T-helper 2 cell (primary cell): ENCODE measurements at regions not wholly inside any gene's neighbourhood (a gene's known extent, or its start where the extent isn't known, plus 50 kb on each side); places are given as distances from the start of the nearest gene placed in this dataset.
A peak's percentile ranks its signal among the peaks of the same experiment; 100 is the strongest.
"Not testable (repeated sequence)": the region's sequence is repeated elsewhere in the genome, so short reads cannot be mapped to it uniquely, and the experiment has no call there.

Experiments used
- DNase-seq, 5 experiments: peaks; one replicate each; pipeline versions ENCODE4 v3.0.0 to v3.0.0-alpha.2; 2012 to 2022

DNA sequence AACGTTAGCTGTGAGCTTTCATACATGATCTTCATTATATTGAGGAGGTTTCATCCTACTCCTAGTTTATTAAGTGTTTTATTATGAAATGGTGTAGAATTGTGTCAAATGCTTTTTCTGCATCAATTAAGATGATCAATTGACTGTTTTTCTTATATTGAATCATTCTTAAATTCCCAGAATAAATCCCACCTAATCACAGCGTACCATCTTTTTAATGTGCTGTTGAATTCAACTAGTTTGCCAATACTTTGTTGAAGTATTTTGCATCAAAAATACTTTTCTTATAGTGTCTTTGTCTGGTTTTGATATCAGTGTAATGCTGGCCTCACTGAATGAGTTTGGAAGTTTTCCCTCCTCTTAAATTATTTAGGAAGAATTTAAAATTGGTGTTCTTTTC, 138.6 kb upstream of the SGCG start:
- DNase-seq, result no peak

DNA sequence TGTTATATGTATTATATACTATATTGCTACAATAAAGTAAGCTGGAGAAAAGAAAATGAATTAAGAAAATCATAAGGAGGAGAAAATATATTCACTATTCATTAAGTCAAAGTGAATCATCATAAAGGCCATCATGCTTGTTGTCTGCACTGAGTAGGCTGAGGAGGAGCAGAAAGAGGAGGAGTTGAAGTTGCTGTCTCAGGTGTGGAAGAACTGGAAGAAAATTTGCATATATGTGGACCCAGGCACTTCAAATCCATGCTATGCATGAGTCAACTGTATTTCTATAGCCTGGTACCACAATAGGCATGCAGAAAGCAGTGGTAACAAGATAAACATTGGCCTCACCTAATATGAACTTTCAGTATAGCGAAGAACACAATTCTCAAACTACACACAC, 135.9 kb upstream of the SGCG start:
- DNase-seq, result no peak

DNA sequence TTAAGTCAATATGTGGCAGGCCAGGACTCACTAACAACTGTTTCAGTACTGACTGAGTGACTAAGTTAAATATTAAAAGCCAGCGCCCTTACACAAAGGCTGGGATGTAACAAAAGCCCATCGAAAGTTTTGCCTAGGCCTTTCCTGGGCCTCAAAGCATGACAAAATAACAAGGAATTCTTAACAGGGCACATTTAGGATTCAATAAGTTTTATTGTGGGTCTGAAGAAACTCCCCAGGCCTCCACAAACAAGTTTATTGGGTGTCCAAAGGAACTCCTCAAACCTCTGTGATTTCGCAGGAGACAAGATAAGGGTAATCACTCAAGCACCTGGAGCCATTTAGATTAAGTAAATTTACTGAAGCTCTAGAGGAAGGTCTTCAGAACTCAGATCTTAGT, 130.7 kb upstream of the SGCG start:
- no peak for DNase-seq

DNA sequence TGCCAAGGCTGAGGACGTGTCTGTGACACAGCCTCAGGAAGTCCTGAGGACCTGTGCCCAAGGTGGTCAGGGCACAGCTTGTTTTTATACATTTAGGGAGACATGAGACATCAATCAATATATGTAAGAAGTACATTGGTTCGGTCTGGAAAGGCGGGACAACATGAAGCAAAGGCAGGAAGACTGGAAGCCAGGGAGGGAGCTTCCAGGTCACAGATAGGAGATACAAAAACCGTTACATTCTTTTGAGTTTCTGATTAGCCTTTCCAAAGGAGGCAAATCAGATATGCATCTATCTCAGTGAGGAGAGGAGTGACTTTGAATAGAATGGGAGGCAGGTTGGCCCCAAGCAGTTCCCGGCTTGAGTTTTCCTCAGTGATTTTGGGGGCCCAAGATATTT, 127.1 kb upstream of the SGCG start:
- not testable (repeated sequence) for DNase-seq

DNA sequence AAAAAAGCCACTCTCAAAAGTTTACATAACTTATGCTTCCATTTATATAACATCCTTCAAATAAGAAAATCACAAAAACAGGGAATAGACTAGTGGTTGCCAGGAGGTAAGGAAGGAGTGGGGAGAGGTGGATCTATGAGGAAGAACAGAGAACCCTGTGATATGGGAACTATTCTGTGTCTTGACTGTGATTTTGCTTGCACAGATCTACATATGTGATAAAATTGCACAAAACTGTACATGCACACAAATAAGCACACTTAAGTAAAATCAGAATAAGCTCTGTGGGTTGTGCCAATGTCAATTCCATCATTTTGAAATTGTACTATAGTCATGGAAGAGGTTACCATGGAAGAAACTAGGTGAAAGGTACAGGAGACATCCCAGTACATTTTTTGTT, 121.6 kb upstream of the SGCG start:
- DNase-seq, result peak in 1 of 5 experiments; percentile 24

DNA sequence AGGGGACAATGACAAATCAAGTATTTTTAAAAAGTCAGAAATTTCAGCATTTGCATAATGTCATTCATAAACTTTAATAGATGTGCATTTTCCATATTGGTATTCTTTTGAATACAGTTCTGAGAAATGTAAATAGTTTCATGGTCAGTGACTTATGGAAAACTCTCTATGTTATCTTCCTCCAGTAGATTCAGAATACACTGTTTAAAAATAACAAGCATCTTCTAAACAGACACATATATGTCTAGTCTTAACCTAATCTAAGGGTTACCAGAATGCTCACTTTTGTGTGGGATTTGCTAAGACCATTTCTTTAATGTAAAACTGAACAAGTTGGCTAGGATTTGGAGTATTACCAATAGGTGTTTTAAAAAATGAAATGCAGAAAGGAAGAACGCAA, 119.8 kb upstream of the SGCG start:
- DNase-seq, result no peak

DNA sequence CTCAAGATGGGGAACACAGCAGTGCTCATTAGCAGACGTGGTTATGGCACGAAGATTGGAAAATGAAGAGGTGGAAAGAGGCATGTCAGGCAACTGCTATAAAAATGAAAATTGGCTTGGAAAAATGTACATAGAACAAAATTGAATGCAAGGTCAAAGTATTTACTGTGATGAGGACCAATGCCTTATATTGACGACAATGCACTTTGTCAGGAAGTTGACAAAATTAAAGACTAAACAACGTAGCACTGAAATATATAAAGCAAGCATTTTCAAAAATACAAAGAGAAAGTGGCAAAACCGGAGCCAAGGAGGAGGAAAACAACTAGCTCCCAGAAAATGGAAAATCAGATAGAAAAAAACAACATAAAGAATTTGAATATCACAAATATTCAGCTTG, 113.7 kb upstream of the SGCG start:
- no peak for DNase-seq

DNA sequence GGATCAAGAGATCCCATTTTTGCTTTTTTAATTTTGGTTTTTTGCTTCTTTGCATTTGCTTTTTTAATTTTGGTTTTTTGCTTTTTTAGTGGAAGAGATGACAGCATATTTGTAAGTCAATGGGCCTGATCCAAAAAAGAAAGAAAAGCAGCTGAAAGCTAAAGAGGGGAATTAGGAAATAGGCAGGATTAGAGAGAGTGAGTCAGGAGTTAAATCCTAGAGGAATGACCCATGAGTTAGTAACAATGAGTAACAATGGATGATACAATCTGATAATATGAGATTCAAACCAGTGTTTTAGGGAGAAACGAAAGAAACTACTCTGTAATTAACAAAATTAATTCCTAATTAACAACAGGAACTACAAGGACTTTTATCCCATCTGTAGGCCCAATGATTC, 111.2 kb upstream of the SGCG start:
- no peak for DNase-seq

DNA sequence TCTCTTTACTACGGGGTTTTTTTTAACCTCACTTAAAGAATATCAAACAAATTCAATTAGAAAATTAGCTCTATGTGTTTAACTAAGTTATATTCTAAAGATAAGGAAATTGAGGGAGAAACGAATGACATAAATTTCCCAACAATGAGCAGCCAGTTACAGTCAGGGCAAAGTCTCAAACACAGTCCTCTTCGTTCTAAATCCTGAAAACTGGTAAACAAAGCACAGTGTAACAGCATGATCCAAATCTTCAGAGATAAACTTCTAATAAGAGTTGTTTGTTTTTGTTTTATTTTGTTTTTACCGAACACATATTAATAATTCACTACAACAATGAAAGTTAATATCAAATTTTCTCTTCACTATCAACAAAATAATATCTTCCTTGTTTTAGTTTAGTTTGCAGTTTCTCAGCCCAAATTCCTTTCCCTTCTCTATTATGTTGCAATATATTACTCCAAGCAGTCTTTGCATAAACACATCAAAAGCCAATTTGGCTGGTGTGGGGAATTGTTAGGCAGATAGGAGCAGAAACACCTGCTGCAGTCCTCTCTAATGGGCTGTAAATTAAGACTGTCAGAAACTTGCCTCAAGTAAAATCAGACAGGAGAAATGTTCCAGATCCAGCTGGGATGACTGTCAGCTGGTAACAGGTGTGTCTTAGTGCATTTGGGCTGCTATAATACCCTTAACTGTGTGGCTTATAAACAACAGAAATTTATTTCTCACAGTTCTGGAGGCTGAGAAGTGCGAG, 106.5 kb upstream of the SGCG start:
- no peak for DNase-seq

DNA sequence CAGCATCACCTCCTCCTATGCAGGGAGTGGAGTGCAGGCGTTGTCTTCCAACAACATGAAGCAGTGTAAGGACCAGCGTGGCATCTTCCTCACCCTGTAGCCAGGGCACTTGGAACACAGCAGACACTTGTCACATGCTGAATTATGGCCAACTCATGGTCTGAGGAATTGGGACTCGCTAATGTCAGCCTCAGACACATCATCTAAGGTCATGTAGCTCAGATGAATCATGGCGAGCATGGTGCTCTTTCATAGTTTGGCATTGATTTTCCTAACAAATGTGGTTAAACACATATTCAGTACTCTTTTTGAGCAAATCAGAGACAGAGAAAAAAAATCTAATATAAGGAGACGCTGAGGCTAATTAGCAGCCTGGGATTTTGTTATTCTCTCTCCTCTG, 99.6 kb upstream of the SGCG start:
- DNase-seq, result no peak

DNA sequence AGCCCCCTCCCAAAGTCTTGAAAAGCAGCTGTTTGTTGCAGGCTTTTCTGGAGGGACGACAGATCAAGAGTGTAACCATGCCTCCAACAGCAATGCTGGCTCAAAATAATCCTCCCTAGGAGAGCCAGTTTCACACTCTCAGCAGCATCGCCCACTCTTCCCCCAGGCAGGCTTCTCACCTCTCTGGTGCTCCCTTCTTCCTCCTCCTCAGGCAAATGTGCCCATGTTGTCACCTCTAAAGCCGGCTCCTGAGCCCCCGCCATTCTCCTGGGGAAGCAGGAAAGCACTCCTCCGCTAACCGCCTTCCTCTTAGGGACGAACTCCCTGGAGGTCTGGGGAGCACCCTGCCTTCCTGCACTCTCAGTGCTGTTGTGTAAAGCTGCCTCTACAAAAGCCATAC, 98.9 kb upstream of the SGCG start:
- DNase-seq, result no peak

DNA sequence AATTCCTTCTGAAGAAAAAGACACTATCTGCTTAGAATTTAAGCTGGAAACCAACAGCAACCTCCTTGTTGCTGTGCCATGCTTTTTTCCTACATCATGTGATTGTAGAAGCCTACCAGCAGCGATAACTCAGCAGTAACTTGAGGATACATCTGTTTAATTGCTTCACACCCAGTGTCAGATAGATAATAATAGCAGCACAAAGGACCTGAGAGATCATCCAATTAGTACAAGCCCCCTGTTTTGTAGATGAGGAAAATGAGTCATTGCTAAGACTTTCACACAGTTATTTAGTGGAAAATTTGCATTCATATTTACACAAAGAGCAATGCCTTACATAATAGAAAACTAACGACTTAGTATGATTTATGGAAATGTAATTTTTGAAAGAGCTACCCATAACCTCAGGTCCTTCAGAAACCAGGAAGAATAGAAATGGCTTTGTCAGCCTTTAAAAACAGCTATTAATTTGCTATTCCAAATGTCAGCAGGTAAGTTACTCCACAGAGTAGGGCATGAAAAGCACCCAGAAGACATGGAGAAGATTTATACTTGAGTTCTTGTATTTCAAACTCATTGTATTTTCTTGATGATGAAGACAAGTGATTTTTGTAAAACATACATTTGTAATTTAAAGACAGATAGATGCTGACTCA, 93.7 kb upstream of the SGCG start:
- DNase-seq, result no peak

DNA sequence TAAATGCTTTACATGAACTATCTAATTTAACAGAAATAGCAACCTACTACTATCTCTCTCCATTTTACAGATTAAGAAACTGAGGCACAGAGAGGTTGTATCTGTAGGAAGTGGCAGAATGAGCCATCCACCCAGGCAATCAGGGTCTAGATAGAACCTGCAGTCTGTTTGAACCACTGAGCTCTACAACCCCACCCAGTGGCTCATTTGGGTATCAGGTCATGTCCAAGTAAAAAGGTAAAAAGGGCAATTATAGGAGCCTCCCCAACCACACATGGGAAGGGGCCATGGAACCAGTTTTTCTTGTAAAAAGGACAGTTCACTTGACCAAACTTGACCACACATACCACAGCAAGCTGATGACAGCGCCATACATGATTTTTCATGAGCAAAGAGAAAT, 92.9 kb upstream of the SGCG start:
- peak in 1 of 5 experiments; percentile 8 for DNase-seq

DNA sequence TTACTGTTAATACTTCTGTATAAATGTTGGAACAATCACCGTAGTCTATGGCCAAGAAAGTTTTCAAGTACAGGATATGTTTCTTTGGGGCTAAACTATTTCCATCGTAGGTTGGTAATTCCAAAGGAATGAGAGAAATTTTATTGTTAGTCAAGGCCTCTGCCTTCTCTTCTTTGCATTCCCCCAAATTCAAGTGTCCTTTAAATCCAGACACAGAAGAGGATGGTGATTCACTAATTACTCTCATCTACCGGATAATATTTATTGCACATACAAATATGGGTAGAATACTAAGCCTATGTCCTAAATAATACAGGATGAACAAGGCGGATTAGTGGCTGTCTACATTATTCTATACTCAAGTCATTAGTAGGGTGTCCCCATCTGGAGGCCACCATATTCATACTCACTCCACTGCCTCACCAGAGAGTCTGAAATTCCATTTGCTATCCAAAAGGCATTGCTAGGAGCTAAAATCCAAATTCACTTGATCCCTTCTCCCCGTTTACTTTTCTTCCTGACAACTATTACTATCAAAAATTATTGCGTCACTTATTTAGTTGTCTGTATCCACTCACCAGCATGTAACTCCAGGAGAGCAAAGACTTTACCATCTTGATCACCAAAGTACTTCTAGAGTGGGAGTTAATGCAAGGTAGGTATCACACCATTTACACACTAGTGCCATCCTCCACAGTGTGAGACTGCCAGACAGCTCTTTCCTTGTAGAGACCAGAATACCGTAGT, 82.4 kb upstream of the SGCG start:
- no peak for DNase-seq

DNA sequence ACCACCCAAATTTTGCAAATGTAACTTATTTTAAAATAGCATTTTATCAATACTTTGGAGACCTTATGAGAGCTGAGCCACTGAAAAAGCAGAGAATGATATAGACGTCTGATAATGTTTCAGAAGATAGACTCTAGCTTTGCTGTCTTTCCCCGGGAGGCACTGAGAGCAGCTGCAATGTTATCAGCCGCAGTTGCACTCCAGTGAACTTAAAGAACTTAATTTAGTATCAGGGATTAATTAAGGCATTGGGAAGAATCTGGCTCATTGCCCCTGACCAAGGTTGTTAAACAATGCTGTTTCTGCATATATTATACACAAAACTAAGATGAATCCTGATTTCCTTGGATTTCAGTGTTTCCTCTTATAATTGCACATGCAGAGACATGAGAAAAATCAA, 75.7 kb upstream of the SGCG start:
- no peak for DNase-seq

DNA sequence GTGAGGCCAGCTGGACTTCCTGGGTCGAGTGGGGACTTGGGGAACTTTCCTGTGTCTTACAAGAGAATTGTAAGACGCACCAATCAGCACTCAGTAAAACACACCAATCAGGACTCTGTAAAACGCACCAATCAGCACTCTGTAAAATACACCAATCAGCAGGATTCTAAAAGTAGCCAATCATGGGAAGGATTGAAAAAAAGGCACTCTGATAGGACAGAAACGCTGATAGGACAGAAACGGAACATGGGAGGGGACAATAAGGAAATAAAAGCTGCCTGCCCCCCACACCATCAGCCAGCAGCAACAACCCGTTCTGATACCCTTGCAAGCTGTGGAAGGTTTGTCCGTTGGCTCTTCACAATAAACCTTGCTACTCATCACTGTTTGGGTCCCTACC, 73.1 kb upstream of the SGCG start:
- DNase-seq, result no peak

DNA sequence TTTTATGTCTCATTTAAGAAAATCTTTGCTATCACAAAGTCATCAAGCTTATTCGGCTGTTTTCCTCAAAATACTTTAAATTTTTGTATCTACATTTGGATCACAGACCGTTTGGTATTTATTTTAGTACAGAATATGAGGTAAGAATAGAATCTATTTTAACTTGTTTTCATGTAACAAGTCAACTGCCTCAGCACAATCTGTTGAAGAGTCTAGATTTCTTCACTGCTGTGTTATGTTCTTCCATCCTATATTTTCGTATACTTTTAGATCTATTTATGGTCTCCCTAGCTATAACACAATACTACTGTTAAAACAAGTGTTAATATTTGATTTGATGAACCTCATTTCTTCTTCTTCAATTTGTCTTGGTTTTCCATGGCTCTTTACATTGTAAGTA, 61.6 kb upstream of the SGCG start:
- no peak for DNase-seq

DNA sequence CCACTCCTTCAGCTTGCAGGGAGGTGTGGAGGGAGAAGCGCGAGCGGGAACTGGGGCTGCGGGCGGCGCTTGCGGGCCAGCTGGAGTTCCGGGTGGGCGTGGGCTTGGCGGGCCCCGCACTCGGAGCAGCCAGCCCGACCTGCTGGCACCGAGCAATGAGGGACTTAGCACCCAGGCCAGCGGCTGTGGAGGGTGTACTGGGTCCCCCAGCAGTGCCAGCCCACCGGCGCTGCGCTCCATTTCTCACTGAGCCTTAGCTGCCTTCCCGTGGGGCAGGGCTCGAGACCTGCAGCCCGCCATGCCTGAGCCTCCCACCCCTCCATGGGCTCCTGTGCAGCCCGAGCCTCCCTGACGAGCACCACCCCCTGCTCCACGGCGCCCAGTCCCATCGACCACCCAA, 53.2 kb upstream of the SGCG start:
- not testable (repeated sequence) for DNase-seq

DNA sequence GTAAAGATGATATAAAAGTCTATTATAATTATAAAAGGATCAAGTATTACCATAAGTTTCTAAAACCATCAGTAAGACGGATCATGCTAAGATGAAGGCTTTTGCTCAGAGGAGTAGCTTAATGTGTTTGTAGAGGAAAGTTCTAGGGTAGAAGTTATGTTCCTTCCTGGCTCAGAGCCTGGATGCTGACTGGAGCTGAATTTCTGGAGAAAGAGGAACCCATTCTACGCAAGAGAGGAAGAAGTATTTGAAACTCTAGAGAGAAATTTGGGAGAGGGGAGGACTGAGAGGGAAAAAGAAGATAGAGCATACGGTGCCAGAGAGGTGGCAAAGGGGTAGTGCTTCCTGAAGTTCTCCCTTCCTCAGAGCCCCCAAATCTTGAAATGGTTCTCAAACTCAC, 51.4 kb upstream of the SGCG start:
- no peak for DNase-seq
